Cerebellar nuclear complex (tissue), 1 donor: ENCODE measurements at regions not wholly inside any gene's neighbourhood (a gene's known extent, or its start where the extent isn't known, plus 50 kb on each side); places are given as distances from the start of the nearest gene placed in this dataset.

ENCODE experiments used
- DNase-seq, 2 experiments: peaks; one replicate each; lab custom pipeline; 2025; lab: John Stamatoyannopoulos, UW

DNA sequence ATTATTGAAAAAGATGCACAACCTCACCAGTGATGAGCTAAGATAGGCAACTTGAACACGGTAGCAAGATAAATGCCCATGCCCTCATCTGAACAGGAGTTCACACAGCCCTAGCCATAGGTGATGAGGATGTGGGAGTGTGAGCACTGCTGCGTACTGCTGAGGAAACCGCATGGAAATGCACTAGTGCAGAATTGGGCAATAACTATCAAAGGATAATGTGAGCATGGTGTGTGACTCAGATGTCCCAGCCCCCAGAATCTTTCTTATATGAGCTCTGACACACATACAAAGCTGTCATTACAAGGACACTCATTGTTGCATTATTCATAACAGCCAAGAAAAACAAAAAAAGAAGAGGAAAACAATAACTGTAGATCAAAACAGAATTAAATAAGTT lies 521.2 kb downstream of the IRX1 start:
- no peak for DNase-seq

- no peak for DNase-seq
Observed at GRCh38 chr5:4124221-4124970, 528.8 kb downstream of the IRX1 start.

GRCh38 chr5:4128994-4129393 lies 533.4 kb downstream of the IRX1 start:
- no peak for DNase-seq

- no peak for DNase-seq
Observed at GRCh38 chr5:4129523-4129922, 533.9 kb downstream of the IRX1 start.

DNA sequence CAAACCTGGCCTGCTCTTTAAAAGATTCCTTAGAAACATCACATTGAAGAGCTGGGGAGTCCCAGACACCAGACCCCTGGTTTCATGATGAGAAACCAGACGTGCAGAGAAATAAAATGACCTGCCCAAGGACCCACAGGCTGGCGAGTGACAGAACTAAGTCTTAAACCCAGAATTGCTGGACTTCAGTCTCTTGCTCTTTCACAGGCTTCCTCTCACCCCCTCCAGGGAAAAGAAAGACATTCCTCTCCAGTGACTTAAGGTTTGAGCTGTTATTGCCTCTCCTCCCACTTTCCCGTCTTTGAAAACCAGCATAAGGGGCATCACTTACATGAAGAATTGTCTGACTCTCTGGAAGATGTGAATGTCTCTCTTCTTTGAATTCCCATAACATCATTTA lies 535.2 kb downstream of the IRX1 start:
- DNase-seq, result no peak

GRCh38 chr5:4137781-4138180 lies 542.1 kb downstream of the IRX1 start:
- DNase-seq, result no peak

- no peak for DNase-seq
Observed at GRCh38 chr5:4142842-4143241, 547.2 kb downstream of the IRX1 start.

DNA sequence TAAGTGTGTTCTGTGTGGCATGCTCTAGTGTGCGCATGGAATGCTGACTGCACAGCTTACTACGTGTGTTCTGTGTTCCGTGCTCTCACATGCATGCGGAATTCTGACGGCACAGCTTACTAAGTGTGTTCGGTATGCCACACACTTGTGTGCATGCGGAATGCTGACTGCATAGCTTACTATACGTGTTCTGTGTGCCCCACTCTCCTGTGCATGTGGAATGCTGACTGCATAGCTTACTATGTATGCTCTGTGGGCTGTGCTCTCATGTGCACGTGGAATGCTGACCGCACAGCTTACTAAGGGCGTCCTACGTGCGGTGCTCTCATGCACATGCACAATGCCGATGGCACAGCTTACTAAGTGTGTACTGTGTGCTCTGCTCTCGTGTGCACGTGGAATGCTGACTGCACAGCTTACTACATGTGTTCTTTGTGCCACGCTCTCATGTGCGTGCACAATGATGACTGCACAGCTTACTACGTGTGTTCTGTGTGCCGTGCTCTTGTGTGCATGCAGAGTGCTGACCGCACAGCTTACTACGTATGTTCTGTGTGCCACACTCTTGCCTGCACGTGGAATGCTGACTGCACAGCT lies 548.9 kb downstream of the IRX1 start:
- DNase-seq, result no peak

- DNase-seq, result no peak
Observed at GRCh38 chr5:4145511-4145910, 549.9 kb downstream of the IRX1 start.

GRCh38 chr5:4148009-4148408 lies 552.4 kb downstream of the IRX1 start:
- DNase-seq, result no peak

DNA sequence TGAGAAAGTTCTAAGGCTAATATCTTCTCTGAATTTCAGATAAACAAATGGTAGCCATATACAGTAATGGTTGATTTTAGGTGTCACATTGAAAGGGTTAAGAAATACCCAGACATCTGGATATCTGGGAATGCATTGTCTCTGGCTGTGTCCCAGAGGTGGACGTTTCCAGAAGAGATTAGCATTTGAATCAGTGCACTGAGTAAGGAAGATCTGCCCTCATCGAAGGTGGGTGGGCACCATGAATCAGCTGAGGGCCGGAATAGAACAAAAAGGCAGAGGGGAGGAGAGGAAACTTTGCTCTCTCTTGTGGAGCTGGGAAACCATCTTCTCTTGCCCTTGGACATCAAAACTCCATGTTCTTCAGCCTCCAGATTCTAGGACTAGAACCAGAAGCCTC lies 554.4 kb downstream of the IRX1 start:
- no peak for DNase-seq

GRCh38 chr5:4156153-4156552 lies 560.5 kb downstream of the IRX1 start:
- DNase-seq, result no peak

GRCh38 chr5:4156889-4157288 lies 561.3 kb downstream of the IRX1 start:
- DNase-seq, result no peak

GRCh38 chr5:4158750-4159447 lies 563.3 kb downstream of the IRX1 start:
- DNase-seq, result no peak

- no peak for DNase-seq
Observed at GRCh38 chr5:4159681-4160080, 564.0 kb downstream of the IRX1 start.

- no peak for DNase-seq
Observed at GRCh38 chr5:4164167-4164566, 568.5 kb downstream of the IRX1 start.

DNA sequence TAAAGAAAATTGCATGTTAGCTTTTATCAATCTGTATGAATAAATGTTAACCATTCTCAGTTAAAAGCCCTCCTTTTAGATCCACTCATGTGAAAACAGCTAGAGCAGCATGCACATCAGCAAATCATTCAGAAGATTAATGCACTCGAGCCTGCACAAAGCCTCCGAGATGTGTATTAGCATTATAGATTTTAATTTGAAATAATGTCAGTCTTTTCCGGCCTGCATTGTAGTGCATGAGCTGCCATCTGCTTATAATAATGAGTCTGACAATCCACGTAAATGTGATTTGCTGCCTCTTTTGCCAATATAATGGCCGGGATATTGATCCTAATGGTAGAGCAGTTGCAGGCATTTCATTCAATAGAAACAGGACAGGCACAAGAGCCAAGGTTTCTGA lies 585.1 kb downstream of the IRX1 start:
- DNase-seq, result no peak

- DNase-seq, result no peak
Observed at GRCh38 chr5:4182144-4182543, 586.5 kb downstream of the IRX1 start.

- DNase-seq, result no peak
Observed at GRCh38 chr5:4185127-4185526, 589.5 kb downstream of the IRX1 start.

DNA sequence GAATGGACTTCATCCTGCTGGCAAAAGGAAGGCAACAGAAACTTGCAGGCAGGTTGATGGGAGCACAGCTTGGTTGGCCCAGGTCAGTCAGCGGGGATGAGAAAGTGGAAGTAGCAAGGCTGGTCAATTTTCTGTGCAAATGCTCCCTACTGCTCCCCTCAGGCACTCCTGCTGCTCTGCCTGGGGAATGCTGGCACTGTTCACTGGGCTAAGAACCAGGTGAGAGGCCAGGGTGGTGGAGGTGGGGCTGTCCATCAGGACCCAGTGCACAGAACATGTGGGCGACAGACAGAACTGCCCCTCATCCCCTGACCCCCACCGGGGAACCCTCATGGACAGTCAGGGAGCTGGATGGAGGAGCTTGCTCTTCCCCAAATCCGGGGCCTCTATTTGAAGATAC lies 593.1 kb downstream of the IRX1 start:
- no peak for DNase-seq

DNA sequence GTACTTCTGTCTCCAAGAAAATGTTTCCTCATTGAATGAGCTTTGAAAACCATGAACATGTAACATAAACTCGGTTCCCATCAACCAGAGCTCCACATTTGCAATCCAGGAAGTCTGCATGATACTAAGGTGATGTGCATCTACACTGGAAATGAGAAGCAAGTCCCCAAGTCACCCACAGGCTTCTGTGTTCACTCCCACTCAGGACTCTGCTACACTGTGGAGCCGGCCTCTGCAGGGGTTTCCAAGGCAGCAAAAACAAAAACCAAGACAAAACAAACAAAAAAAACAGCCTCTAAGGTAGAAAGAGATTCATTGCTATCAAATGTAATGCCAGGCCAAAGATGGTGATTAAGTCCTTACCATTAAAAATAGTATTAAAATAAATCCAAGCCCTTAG lies 593.7 kb downstream of the IRX1 start:
- DNase-seq, result no peak

GRCh38 chr5:4191041-4191440 lies 595.4 kb downstream of the IRX1 start:
- no peak for DNase-seq

GRCh38 chr5:4191703-4192102 lies 596.1 kb downstream of the IRX1 start:
- DNase-seq, result no peak
